HG03378 (cell line): ENCODE measurements at regions not wholly inside any gene's neighbourhood (a gene's known extent, or its start where the extent isn't known, plus 50 kb on each side); places are given as distances from the start of the nearest gene placed in this dataset.

Experiments used
- ATAC-seq: cut with Tn5 transposase; IDR thresholded peaks from one replicate; pipeline ENCODE4 v1.9.1; 2021; ENCODE audit warnings: mild to moderate bottlenecking, moderate library complexity; ENCODE audit not compliant: unreplicated experiment

GRCh38 chr18:29313312-29313711 is 1136.4 kb upstream of the CDH2 start:
- no peak for ATAC-seq

GRCh38 chr18:29311580-29311979 is 1134.7 kb upstream of the CDH2 start:
- ATAC-seq = no peak

GRCh38 chr18:29309366-29309765 is 1132.4 kb upstream of the CDH2 start:
- ATAC-seq = no peak

- no peak for ATAC-seq
Measured at GRCh38 chr18:29307982-29308381, 1131.1 kb upstream of the CDH2 start.

GRCh38 chr18:29307231-29307630 is 1130.3 kb upstream of the CDH2 start:
- ATAC-seq = no peak

- ATAC-seq = no peak
Measured at GRCh38 chr18:29305516-29305915, 1128.6 kb upstream of the CDH2 start.

GRCh38 chr18:29301048-29301447 is 1124.1 kb upstream of the CDH2 start:
- no peak for ATAC-seq

- no peak for ATAC-seq
Measured at GRCh38 chr18:29285471-29285870, 1108.5 kb upstream of the CDH2 start.

GRCh38 chr18:29271501-29271900 is 1094.6 kb upstream of the CDH2 start:
- no peak for ATAC-seq

GRCh38 chr18:29259838-29260237 is 1082.9 kb upstream of the CDH2 start:
- ATAC-seq = no peak

- no peak for ATAC-seq
Measured at GRCh38 chr18:29254123-29254522, 1077.2 kb upstream of the CDH2 start.

GRCh38 chr18:29251681-29252080 is 1074.8 kb upstream of the CDH2 start:
- ATAC-seq = no peak

- no peak for ATAC-seq
Measured at GRCh38 chr18:29250843-29251242, 1073.9 kb upstream of the CDH2 start.

GRCh38 chr18:29250259-29250658 is 1073.3 kb upstream of the CDH2 start:
- no peak for ATAC-seq

GRCh38 chr18:29248805-29249204 is 1071.9 kb upstream of the CDH2 start:
- ATAC-seq = no peak

- ATAC-seq = no peak
Measured at GRCh38 chr18:29241199-29241598, 1064.3 kb upstream of the CDH2 start.

GRCh38 chr18:29234751-29235150 is 1057.8 kb upstream of the CDH2 start:
- no peak for ATAC-seq

- no peak for ATAC-seq
Measured at GRCh38 chr18:29226213-29226612, 1049.3 kb upstream of the CDH2 start.

GRCh38 chr18:29225351-29225750 is 1048.4 kb upstream of the CDH2 start:
- no peak for ATAC-seq

GRCh38 chr18:29218091-29218490 is 1041.2 kb upstream of the CDH2 start:
- ATAC-seq = no peak

- ATAC-seq = no peak
Measured at GRCh38 chr18:29217124-29217915, 1040.4 kb upstream of the CDH2 start.

- ATAC-seq = no peak
Measured at GRCh38 chr18:29198834-29199233, 1021.9 kb upstream of the CDH2 start.

- ATAC-seq = no peak
Measured at GRCh38 chr18:29196307-29196706, 1019.4 kb upstream of the CDH2 start.
